Stimulated activated CD8-positive, alpha-beta memory T cell treated with anti-CD3 and anti-CD28 coated beads, Interleukin-15, amount 100 ng/mL, for 48 hours (primary cell): ENCODE measurements at regions not wholly inside any gene's neighbourhood (a gene's known extent, or its start where the extent isn't known, plus 50 kb on each side); places are given as distances from the start of the nearest gene placed in this dataset.
"Not testable (repeated sequence)": the region's sequence is repeated elsewhere in the genome, so short reads cannot be mapped to it uniquely, and the experiment has no call there.

Source experiments
- DNase-seq, 2 donors: peaks; one replicate each; pipeline ENCODE4 v3.0.0-alpha.2; 2020; ENCODE audit warnings: low read depth in 2 of 2

- DNase-seq: not testable (repeated sequence)
Measured at GRCh38 chr17:15860774-15861173, 84.2 kb upstream of the ADORA2B start.

GRCh38 chr17:15864061-15864460 is 80.9 kb upstream of the ADORA2B start:
- DNase-seq: not testable (repeated sequence)

GRCh38 chr17:15864472-15864871 is 80.5 kb upstream of the ADORA2B start:
- DNase-seq: not testable (repeated sequence)

- DNase-seq: not testable (repeated sequence)
Measured at GRCh38 chr17:15866015-15866414, 78.9 kb upstream of the ADORA2B start.

GRCh38 chr17:15867331-15867730 is 77.6 kb upstream of the ADORA2B start:
- DNase-seq: not testable (repeated sequence)

GRCh38 chr17:15869868-15870267 is 75.1 kb upstream of the ADORA2B start:
- DNase-seq: not testable (repeated sequence)

- not testable (repeated sequence) for DNase-seq
Measured at GRCh38 chr17:15872677-15873076, 72.3 kb upstream of the ADORA2B start.

- DNase-seq: not testable (repeated sequence)
Measured at GRCh38 chr17:15877882-15878500, 66.9 kb upstream of the ADORA2B start.

GRCh38 chr17:15882058-15882720 is 62.7 kb upstream of the ADORA2B start:
- no peak for DNase-seq

GRCh38 chr17:15882777-15883176 is 62.2 kb upstream of the ADORA2B start:
- DNase-seq: no peak

- no peak for DNase-seq
Measured at GRCh38 chr17:15883617-15884111, 61.3 kb upstream of the ADORA2B start.

- DNase-seq: no peak
Measured at GRCh38 chr17:15884731-15885130, 60.2 kb upstream of the ADORA2B start.

- no peak for DNase-seq
Measured at GRCh38 chr17:15885770-15886169, 59.2 kb upstream of the ADORA2B start.

GRCh38 chr17:15886221-15886620 is 58.7 kb upstream of the ADORA2B start:
- DNase-seq: no peak

GRCh38 chr17:15886804-15887203 is 58.1 kb upstream of the ADORA2B start:
- DNase-seq: no peak

GRCh38 chr17:15888436-15888835 is 56.5 kb upstream of the ADORA2B start:
- no peak for DNase-seq

GRCh38 chr17:15890279-15890892 is 54.5 kb upstream of the ADORA2B start:
- no peak for DNase-seq

- no peak for DNase-seq
Measured at GRCh38 chr17:15891318-15891717, 53.6 kb upstream of the ADORA2B start.

- DNase-seq: no peak
Measured at GRCh38 chr17:15892244-15892643, 52.7 kb upstream of the ADORA2B start.

GRCh38 chr17:15892731-15893657 is 51.9 kb upstream of the ADORA2B start:
- DNase-seq: no peak

GRCh38 chr17:15893658-15894024 is 51.3 kb upstream of the ADORA2B start:
- no peak for DNase-seq

GRCh38 chr17:15894258-15894657 is 50.7 kb upstream of the ADORA2B start:
- DNase-seq: no peak
